ENCODE measurements at regions not wholly inside any gene's neighbourhood (a gene's known extent, or its start where the extent isn't known, plus 50 kb on each side); places are given as distances from the start of the nearest gene placed in this dataset.

DNA sequence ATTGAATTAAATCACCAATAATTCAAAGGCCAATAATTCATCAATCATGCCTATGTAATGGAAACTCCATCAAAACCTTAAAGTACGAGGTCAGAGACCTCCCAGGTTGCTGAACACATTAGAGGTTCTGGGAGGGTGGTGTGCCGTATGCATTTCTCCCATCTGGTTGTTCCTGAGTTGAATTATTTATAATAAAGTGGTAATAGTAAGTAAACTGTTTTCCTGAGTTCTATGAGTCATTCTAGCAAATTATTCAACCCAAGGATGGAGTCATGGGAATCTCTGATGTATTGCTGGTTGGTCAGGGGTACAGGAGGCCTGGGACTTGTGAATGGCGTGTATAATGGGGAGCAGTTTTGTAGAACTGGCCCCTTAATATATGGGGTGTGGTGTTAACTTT is 191.7 kb downstream of the CARTPT start:
- Histone ChIP-seq H3K27ac (ENCODE audit: low read depth, low read length, poor library complexity, severe bottlenecking) (no peak overlapping the region), H3K27me3 (replicated peaks; ENCODE audit: insufficient read depth, low read depth, low read length, poor library complexity) (no peaks in the 10 kb centered on the region), H3K9me3 (ENCODE audit: low read depth, low read length, poor library complexity, severe bottlenecking) (no peaks in the 10 kb centered on the region), H3K4me3 (ENCODE audit: low read depth, low read length, poor library complexity, severe bottlenecking) (no peak overlapping the region), H3K36me3 (ENCODE audit: insufficient read depth, low read length, poor library complexity, severe bottlenecking) (no peaks in the 10 kb centered on the region), H3K4me1 (ENCODE audit: insufficient read depth, low read length, poor library complexity, severe bottlenecking) (no peaks in the 10 kb centered on the region)
- ChIA-PET POLR2A (ENCODE audit: low non-redundant PET) (no interaction called here), CTCF (no interaction called here)
- no peak for DNase-seq (ENCODE audit: low spot score)
- no peak for TF ChIP-seq EZH2 (IDR thresholded peaks at IDR 0.05; ENCODE audit: borderline replicate concordance, low read depth, low read length, poor library complexity, severe bottlenecking)
- TF ChIP-seq, protein P1, sequence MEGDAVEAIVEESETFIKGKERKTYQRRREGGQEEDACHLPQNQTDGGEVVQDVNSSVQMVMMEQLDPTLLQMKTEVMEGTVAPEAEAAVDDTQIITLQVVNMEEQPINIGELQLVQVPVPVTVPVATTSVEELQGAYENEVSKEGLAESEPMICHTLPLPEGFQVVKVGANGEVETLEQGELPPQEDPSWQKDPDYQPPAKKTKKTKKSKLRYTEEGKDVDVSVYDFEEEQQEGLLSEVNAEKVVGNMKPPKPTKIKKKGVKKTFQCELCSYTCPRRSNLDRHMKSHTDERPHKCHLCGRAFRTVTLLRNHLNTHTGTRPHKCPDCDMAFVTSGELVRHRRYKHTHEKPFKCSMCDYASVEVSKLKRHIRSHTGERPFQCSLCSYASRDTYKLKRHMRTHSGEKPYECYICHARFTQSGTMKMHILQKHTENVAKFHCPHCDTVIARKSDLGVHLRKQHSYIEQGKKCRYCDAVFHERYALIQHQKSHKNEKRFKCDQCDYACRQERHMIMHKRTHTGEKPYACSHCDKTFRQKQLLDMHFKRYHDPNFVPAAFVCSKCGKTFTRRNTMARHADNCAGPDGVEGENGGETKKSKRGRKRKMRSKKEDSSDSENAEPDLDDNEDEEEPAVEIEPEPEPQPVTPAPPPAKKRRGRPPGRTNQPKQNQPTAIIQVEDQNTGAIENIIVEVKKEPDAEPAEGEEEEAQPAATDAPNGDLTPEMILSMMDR (conservative IDR thresholded peaks at IDR 0.05; ENCODE audit: low read depth, low read length), result no peak
- intact Hi-C loops (cut with micrococcal nuclease; ENCODE audit: unreplicated experiment), result no loop called here
- BruUV-seq (replicated peaks), result no TSS peak

DNA sequence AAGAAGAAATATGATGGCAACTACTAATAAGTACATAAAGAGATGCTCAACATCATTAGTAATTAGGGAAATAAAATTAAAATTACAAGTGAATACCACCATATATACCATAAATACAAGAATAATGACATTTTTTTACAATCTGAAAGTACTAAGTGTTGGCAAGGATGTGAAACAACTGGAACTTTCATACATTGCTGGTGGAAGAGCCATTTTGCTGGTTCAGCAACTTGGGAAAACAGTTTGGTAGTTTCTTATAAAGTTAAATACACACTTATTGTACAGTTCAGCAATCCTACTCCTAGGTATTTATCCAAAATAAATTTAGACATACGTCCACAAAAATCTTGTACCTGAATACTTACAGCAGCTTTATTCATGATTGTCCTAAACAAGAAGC is 192.9 kb downstream of the CARTPT start:
- Histone ChIP-seq H3K27me3 (replicated peaks; ENCODE audit: insufficient read depth, low read depth, low read length, poor library complexity) (no peaks in the 10 kb centered on the region), H3K9me3 (ENCODE audit: low read depth, low read length, poor library complexity, severe bottlenecking) (no peaks in the 10 kb centered on the region), H3K4me1 (ENCODE audit: insufficient read depth, low read length, poor library complexity, severe bottlenecking) (no peaks in the 10 kb centered on the region), H3K36me3 (ENCODE audit: insufficient read depth, low read length, poor library complexity, severe bottlenecking) (no peaks in the 10 kb centered on the region), H3K27ac (ENCODE audit: low read depth, low read length, poor library complexity, severe bottlenecking) (no peak overlapping the region), H3K4me3 (ENCODE audit: low read depth, low read length, poor library complexity, severe bottlenecking) (no peak overlapping the region)
- POLR2A ChIA-PET (ENCODE audit: low non-redundant PET), result no interaction called here
- CTCF ChIA-PET, result no interaction called here
- intact Hi-C loops (cut with micrococcal nuclease; ENCODE audit: unreplicated experiment), result no loop called here
- TF ChIP-seq EZH2 (IDR thresholded peaks at IDR 0.05; ENCODE audit: borderline replicate concordance, low read depth, low read length, poor library complexity, severe bottlenecking), result no peak
- TF ChIP-seq, protein P1 (conservative IDR thresholded peaks at IDR 0.05; ENCODE audit: low read depth, low read length), result no peak
- no peak for DNase-seq (ENCODE audit: low spot score)
- BruUV-seq (replicated peaks), result no TSS peak

DNA sequence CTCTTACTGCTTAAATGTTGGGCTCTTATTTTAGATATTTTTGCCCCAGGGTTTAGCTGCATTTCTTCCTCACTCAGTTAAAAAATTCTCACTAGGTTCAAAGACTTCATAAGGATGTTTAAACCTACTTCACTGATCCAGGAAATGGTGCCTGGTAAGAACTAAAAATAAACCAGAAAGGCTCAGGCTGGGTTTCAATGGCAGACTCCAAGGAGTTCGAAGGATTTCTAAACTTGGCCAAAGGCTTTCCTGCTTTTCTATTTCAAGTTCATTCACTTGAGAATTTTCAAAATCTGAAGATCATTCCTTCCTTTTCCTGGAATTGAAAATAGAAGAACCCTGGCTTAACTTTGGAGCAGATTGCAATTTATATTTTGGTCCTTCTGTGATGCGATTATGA is 193.0 kb upstream of the MAP1B start:
- Histone ChIP-seq H3K27me3 (replicated peaks; ENCODE audit: insufficient read depth, low read depth, low read length, poor library complexity) (no peaks in the 10 kb centered on the region), H3K4me1 (ENCODE audit: insufficient read depth, low read length, poor library complexity, severe bottlenecking) (no peaks in the 10 kb centered on the region), H3K36me3 (ENCODE audit: insufficient read depth, low read length, poor library complexity, severe bottlenecking) (no peaks in the 10 kb centered on the region), H3K27ac (ENCODE audit: low read depth, low read length, poor library complexity, severe bottlenecking) (no peak overlapping the region), H3K9me3 (ENCODE audit: low read depth, low read length, poor library complexity, severe bottlenecking) (no peaks in the 10 kb centered on the region), H3K4me3 (ENCODE audit: low read depth, low read length, poor library complexity, severe bottlenecking) (no peak overlapping the region)
- TF ChIP-seq, protein P1 (conservative IDR thresholded peaks at IDR 0.05; ENCODE audit: low read depth, low read length), result no peak
- TF ChIP-seq EZH2 (IDR thresholded peaks at IDR 0.05; ENCODE audit: borderline replicate concordance, low read depth, low read length, poor library complexity, severe bottlenecking), result no peak
- DNase-seq (ENCODE audit: low spot score), result no peak
- intact Hi-C loops (cut with micrococcal nuclease; ENCODE audit: unreplicated experiment), result no loop called here
- BruUV-seq (replicated peaks), result no TSS peak
- ChIA-PET POLR2A (ENCODE audit: low non-redundant PET) (no interaction called here), CTCF (no interaction called here)
